Activated CD4-positive, alpha-beta T cell treated with anti-CD3 and anti-CD28 coated beads for 36 hours (primary cell): ENCODE measurements at regions not wholly inside any gene's neighbourhood (a gene's known extent, or its start where the extent isn't known, plus 50 kb on each side); places are given as distances from the start of the nearest gene placed in this dataset.
"Not testable (repeated sequence)": the region's sequence is repeated elsewhere in the genome, so short reads cannot be mapped to it uniquely, and the experiment has no call there.

Experiments
- ATAC-seq: fragments of 200-7000 bp; cut with Tn5 transposase; one replicate; pipeline ENCODE4 v1.10.0; 2021; ENCODE audit warnings: mild to moderate bottlenecking, moderate library complexity
- CTCF ChIA-PET: fragments of 350-600 bp; sonication (Branson Sonifier 250); formaldehyde crosslinking; loops from one replicate; lab custom pipeline; 2021; ENCODE audit warnings: antibody characterized with exemption; lab: Charles Lee
- POLR2A ChIA-PET: fragments of 350-600 bp; sonication (Branson Sonifier 250); formaldehyde crosslinking; loops from one replicate; lab custom pipeline; 2021; ENCODE audit warnings: antibody characterized with exemption, inconsistent platforms; lab: Charles Lee
- DNase-seq: peaks from one replicate; pipeline ENCODE4 v3.0.0-alpha.2; 2020
- H3K27ac Mint-ChIP-seq: one replicate; pipeline ENCODE4 v1.8.0; 2021; ENCODE audit warnings: mixed read lengths
- H3K27me3 Mint-ChIP-seq: one replicate; pipeline ENCODE4 v1.8.0; 2021; ENCODE audit warnings: mixed read lengths
- H3K36me3 Mint-ChIP-seq: one replicate; pipeline ENCODE4 v1.8.0; 2021; ENCODE audit warnings: low read depth, mixed read lengths
- H3K4me1 Mint-ChIP-seq: one replicate; pipeline ENCODE4 v1.8.0; 2021; ENCODE audit warnings: mixed read lengths
- H3K4me3 Mint-ChIP-seq: one replicate; pipeline ENCODE4 v1.8.0; 2021; ENCODE audit warnings: mild to moderate bottlenecking, moderate library complexity, mixed read lengths
- H3K9me3 Mint-ChIP-seq: one replicate; pipeline ENCODE4 v1.8.0; 2021; ENCODE audit warnings: low read depth, mixed read lengths
- intact Hi-C, 2 experiments: fragments of 100-400 bp; cut with DNase I in 1 of 2; cut with micrococcal nuclease in 1 of 2; formaldehyde crosslinking; loops; one replicate each; pipeline versions ENCODE4 v1.14.2 to v1.15.1; 2022 to 2024; cut with DNase I, micrococcal nuclease

DNA sequence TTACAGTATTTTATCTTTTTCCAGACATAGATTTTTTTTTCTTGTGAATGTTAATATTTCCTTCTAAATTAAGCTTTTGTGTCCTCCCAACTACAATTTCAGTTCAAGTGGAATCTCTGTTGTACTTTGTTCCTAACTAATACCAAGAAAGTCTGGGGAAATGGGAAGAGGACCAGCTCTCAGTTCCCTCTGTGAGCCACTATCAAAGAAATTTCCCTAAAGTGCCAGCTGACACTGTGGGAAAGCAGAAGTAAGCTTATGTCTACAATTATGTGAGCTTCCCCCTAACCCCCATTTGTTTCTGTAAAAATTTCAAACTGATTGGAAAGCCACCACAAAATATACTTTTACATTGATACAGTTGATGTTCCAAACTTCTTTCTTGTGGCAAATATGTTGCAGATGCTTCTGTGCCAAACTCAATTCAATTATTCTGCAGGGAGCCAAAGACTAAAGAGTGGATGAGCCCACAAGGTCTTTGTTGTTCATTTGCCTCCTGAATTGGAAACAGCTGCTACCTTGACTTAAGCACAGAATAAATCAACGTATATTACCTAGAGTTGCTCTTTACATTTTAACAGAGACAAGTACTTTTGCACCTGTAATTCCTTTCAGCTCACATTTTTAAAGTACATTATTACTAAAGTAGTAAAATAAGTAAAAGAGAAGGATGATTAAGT lies 306.6 kb downstream of the PTH2R start:
- ATAC-seq, result no peak
- intact Hi-C loops, result no loop called here
- Mint-ChIP-seq H3K36me3 (no peaks in the 10 kb centered on the region), H3K4me1 (no peaks in the 10 kb centered on the region), H3K27me3 (no peaks in the 10 kb centered on the region), H3K27ac (no peak overlapping the region), H3K4me3 (no peak overlapping the region), H3K9me3 (peaks cover 2% of the 10 kb centered on the region)
- ChIA-PET CTCF (no interaction called here), POLR2A (no interaction called here)
- no peak for DNase-seq

DNA sequence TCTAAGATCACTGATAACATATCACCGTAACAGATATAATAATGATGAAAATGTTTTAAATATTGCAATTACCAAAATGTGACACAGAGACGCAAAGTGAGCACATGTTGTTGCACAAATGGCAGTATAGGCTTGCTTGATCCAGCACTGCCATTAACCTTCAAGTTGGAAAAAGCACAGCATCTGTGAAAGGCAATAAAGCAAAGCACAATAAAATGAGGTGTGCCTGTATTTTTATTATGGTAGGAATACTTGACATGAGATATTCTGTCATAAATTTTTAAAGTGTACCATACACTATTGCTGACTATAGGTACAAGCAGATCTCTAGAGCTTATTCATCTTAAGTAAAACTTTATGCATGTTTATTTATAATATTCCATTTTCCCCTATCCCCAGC lies 312.2 kb downstream of the PTH2R start:
- Mint-ChIP-seq H3K27ac (no peak overlapping the region), H3K9me3 (no peaks in the 10 kb centered on the region), H3K4me3 (no peak overlapping the region), H3K4me1 (no peaks in the 10 kb centered on the region), H3K36me3 (no peaks in the 10 kb centered on the region), H3K27me3 (no peaks in the 10 kb centered on the region)
- ChIA-PET CTCF (no interaction called here), POLR2A (no interaction called here)
- no peak for ATAC-seq
- intact Hi-C loops, result no loop called here
- DNase-seq, result no peak

DNA sequence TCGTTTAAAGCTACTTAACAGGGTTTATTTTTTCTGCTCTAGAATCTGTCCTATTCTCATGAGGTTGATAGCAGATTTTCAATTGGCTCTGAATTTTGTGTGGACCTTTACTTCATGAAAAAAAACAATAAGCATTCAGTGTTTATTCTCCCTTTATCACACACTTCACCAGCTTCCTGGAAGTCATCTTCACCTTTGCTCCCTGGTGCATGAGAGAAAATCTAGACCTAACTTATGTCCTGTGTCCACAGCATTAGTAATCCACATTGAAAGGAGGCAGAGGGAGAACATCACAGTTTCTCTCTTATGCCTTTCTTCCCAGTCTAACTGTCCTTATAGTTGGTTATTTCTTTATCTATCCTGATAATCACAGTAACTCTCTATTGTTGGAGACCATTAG lies 316.1 kb downstream of the PTH2R start:
- Mint-ChIP-seq H3K4me3 (no peak overlapping the region), H3K9me3 (no peaks in the 10 kb centered on the region), H3K27me3 (no peaks in the 10 kb centered on the region), H3K36me3 (no peaks in the 10 kb centered on the region), H3K27ac (no peak overlapping the region), H3K4me1 (no peaks in the 10 kb centered on the region)
- POLR2A ChIA-PET, result no interaction called here
- CTCF ChIA-PET, result no interaction called here
- ATAC-seq (no peak), DNase-seq (no peak)
- intact Hi-C loops, result no loop called here

DNA sequence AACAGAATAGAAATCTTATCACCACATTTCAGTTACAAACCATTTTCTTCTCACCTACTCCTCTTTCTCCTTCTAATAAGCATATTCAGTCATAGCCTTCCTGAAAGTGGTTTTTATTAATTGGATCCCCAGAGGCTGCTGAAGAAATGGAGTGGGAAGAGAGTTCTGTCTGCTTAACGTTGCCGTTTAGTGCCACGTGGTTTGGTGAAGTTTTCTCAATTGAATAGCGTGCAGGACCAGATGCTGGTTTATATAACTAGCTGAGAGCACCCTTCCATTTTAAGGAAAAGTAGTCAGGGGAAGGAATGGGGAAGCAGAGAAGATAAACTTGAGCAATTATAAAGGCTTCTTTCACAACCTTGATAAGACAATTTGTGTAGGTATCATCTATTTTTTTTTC lies 318.7 kb downstream of the PTH2R start:
- Mint-ChIP-seq H3K4me1 (no peaks in the 10 kb centered on the region), H3K27ac (no peak overlapping the region), H3K27me3 (no peaks in the 10 kb centered on the region), H3K36me3 (no peaks in the 10 kb centered on the region), H3K4me3 (no peak overlapping the region), H3K9me3 (no peaks in the 10 kb centered on the region)
- ATAC-seq (no peak), DNase-seq (no peak)
- intact Hi-C loops, result no loop called here
- CTCF ChIA-PET, result no interaction called here
- POLR2A ChIA-PET, result no interaction called here

DNA sequence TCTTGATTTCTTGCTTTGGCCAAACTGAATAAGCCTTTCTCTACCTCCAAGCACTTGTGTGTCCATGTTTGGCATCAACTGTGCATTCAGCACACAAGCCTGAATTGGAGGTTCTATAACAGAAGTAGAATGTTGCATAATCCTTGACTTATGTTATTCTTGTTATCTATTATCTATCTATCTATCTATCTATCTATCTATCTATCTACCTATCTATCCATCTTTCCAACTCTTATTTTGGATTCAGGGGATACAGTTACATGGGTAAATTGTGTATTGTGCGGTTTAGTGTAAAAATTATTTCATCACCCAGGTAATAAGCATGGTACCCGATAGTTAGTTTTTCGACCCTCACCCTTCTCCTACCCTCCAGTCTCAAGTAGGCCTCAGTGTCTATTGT lies 319.6 kb downstream of the PTH2R start:
- ChIA-PET CTCF (no interaction called here), POLR2A (no interaction called here)
- no peak for ATAC-seq
- Mint-ChIP-seq H3K27ac (no peak overlapping the region), H3K4me3 (no peak overlapping the region), H3K9me3 (no peaks in the 10 kb centered on the region), H3K4me1 (no peaks in the 10 kb centered on the region), H3K27me3 (no peaks in the 10 kb centered on the region), H3K36me3 (no peaks in the 10 kb centered on the region)
- intact Hi-C loops, result no loop called here
- DNase-seq, result no peak

DNA sequence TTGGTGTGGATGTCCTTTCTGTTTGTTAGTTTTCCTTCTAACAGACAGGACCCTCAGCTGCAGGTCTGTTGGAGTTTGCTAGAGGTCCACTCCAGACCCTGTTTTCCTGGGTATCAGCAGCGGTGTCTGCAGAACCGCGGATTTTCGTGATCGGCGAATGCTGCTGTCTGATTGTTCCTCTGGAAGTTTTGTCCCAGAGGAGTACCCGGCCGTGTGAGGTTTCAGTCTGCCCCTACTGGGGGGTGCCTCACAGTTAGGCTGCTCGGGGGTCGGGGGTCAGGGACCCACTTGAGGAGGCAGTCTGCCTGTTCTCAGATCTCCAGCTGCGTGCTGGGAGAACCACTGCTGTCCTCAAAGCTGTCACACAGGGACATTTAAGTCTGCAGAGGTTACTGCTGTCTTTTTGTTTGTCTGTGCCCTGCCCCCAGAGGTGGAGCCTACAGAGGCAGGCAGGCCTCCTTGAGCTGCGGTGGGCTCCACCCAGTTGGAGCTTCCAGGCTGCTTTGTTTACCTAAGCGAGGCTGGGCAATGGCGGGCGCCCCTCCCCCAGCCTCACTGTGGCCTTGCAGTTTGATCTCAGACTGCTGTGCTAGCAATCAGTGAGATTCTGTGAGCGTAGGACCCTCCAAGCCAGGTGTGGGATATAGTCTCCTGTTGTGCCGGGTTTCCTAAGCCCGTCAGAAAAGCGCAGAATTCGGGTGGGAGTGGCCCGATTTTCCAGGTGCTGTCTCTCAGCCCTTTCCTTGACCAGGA lies 345.2 kb downstream of the PTH2R start:
- H3K27ac Mint-ChIP-seq, H3K27me3 Mint-ChIP-seq, DNase-seq, H3K4me1 Mint-ChIP-seq, POLR2A ChIA-PET, H3K4me3 Mint-ChIP-seq, H3K36me3 Mint-ChIP-seq, ATAC-seq, intact Hi-C loops, CTCF ChIA-PET: not testable (repeated sequence)
- H3K9me3 Mint-ChIP-seq, result peaks cover 14% of the 10 kb centered on the region

DNA sequence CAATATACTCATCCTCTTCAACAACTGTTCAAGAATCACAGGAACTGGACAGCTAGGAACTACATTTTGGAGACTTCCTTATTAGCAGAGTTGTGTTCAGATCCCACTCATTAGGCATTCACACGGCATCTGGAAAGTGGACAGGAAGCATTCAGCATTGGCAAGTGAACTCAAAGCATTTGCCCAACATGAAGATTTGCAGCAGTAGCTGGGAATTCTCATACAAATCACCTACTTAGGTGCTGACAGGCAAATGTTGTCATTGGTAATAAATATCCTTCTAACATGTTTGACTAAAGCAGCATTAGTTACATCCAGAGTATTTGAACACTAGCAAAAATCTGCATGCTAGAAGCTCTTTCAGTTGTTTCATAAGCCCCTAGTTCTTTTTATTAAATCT lies 350.8 kb downstream of the PTH2R start:
- Mint-ChIP-seq H3K27me3 (no peaks in the 10 kb centered on the region), H3K9me3 (peaks cover 17% of the 10 kb centered on the region), H3K4me1 (no peaks in the 10 kb centered on the region), H3K4me3 (no peak overlapping the region), H3K36me3 (no peaks in the 10 kb centered on the region), H3K27ac (no peak overlapping the region)
- intact Hi-C loops, result no loop called here
- ChIA-PET POLR2A (no interaction called here), CTCF (interaction anchor here (0.6 kb wide), 1 partner anchor 28 kb away, joined by 3 read pairs; no protein-coding TSS in a partner anchor)
- no peak for ATAC-seq
- no peak for DNase-seq

DNA sequence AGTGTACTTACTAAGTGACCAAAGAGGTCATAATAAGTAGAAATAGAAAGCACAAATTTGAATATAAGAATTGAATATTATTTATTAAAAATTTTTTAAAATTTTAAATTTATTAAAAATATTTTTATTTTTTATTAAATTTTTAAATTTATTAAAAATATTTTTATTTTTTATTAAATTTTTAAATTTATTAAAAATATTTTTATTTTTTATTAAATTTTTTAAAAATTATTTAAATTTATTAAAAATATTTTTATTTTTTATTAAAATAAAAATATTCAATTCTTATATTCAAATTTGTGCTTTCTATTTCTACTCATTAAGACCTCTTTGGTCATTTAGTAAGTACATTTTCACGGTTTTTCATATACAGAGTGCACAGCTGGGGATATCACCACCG lies 366.5 kb downstream of the PTH2R start:
- H3K27me3 Mint-ChIP-seq, ATAC-seq, CTCF ChIA-PET, H3K4me3 Mint-ChIP-seq, intact Hi-C loops, H3K4me1 Mint-ChIP-seq, DNase-seq, H3K36me3 Mint-ChIP-seq, H3K9me3 Mint-ChIP-seq, H3K27ac Mint-ChIP-seq, POLR2A ChIA-PET: not testable (repeated sequence)

DNA sequence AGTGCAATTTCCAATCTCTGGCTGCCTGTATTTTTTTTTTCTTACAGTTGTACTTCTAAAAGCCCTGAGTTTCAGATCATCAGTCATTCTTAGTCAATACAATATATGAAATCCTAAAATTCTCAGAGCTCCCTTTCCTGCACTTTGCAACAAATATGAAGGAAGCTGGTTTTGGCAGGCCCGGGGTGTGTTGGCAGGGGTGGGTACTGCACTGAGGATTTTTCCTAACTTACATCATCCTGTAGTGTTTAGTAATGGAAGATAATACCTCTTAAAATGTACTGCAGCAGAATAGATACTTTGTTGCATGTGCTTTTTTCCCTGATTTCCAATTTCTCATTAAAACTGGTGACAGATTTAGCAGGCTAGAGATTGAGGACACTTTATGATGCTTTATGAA lies 374.6 kb downstream of the PTH2R start:
- intact Hi-C loops, result no loop called here
- Mint-ChIP-seq H3K4me1 (no peaks in the 10 kb centered on the region), H3K9me3 (peaks cover 2% of the 10 kb centered on the region), H3K4me3 (no peak overlapping the region), H3K36me3 (no peaks in the 10 kb centered on the region), H3K27me3 (no peaks in the 10 kb centered on the region), H3K27ac (no peak overlapping the region)
- ATAC-seq (no peak), DNase-seq (no peak)
- CTCF ChIA-PET, result no interaction called here
- POLR2A ChIA-PET, result no interaction called here

DNA sequence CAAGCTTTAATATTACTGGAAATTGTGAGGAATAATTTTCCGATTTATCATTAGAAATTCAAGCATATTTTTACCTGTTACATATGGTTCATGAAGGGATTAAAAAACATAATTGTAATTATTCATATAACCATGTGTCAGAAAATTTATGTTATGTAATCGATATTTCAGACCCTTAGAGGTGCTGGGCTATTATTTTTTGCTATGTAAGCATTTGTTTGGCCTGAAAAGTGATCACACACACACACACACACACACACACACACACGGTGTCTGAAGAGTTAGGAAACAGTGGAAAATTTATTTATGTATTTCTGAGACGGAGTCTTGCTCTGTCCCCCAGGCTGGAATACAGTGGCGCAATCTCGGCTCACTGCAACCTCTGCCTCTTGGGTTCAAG lies 375.5 kb downstream of the PTH2R start:
- no peak overlapping the region for H3K27ac Mint-ChIP-seq
- ATAC-seq, result no peak
- no peak for DNase-seq
- no peaks in the 10 kb centered on the region for H3K36me3 Mint-ChIP-seq
- POLR2A ChIA-PET, result no interaction called here
- H3K27me3 Mint-ChIP-seq, result no peaks in the 10 kb centered on the region
- H3K9me3 Mint-ChIP-seq, result peaks cover 2% of the 10 kb centered on the region
- no peak overlapping the region for H3K4me3 Mint-ChIP-seq
- no peaks in the 10 kb centered on the region for H3K4me1 Mint-ChIP-seq
- CTCF ChIA-PET, result no interaction called here
- intact Hi-C loops, result no loop called here

DNA sequence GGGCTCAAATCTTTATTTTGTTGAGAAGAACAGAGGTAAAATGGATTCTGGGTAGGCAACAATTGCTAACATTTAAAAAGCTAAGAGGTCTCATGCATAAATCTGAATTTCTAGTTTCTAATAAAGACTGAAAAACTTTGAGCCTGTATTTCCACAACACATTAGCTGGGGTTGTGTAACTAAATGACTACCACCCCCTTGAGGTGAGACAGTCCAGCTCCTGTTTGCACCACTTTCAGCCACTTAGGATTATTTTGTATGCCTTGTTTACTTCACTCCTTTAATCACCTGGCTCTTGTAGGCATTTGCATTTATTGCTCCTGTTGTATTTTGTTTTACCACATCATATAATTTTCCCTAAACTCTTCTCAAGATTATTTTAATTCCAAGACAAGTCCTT lies 376.6 kb downstream of the PTH2R start:
- Mint-ChIP-seq H3K4me3 (no peak overlapping the region), H3K27ac (no peak overlapping the region), H3K4me1 (no peaks in the 10 kb centered on the region), H3K27me3 (no peaks in the 10 kb centered on the region), H3K36me3 (no peaks in the 10 kb centered on the region), H3K9me3 (peaks cover 2% of the 10 kb centered on the region)
- ChIA-PET CTCF (no interaction called here), POLR2A (no interaction called here)
- ATAC-seq (no peak), DNase-seq (no peak)
- intact Hi-C loops, result no loop called here

DNA sequence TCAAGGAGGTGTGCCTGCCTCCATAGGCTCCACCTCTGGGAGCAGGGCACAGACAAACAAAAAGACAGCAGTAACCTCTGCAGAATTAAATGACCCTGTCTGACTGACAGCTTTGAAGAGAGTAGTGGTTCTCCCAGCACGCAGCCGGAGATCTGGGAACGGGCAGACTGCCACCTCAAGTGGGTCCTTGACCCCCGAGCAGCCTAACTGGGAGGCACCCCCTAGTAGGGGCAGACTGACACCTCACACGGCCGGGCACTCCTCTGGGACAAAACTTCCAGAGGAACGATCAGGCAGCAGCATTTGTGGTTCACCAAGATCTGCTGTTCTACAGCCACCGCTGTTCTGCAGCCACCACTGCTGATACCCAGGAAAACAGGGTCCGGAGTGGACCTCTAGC lies 378.2 kb downstream of the PTH2R start:
- H3K4me3 Mint-ChIP-seq, H3K4me1 Mint-ChIP-seq, ATAC-seq, H3K9me3 Mint-ChIP-seq, H3K27ac Mint-ChIP-seq, CTCF ChIA-PET, DNase-seq, H3K27me3 Mint-ChIP-seq, POLR2A ChIA-PET, intact Hi-C loops, H3K36me3 Mint-ChIP-seq: not testable (repeated sequence)
